ENCODE measurements at regions not wholly inside any gene's neighbourhood (a gene's known extent, or its start where the extent isn't known, plus 50 kb on each side); places are given as distances from the start of the nearest gene placed in this dataset.

DNA sequence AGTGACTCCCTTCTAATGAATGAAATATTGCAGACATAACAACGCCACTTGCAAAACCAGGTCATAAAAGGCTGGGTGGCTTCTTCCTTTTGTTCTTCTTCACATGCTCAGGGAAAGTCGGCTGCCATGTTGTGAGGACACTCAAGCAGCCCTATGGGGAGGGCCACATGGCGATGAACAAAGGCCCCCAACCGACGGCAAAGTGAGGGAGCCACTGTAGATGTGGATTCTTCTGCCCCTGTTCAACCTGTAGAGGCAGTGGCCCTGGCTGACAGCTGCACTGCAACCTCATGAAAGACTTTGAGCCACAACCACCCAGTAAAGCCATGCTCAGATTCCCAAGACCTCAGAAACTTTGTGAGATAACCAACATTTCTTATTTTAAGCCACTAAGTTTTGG lies 203.5 kb upstream of the TNRC6C start:
- TF ChIP-seq, protein P1, sequence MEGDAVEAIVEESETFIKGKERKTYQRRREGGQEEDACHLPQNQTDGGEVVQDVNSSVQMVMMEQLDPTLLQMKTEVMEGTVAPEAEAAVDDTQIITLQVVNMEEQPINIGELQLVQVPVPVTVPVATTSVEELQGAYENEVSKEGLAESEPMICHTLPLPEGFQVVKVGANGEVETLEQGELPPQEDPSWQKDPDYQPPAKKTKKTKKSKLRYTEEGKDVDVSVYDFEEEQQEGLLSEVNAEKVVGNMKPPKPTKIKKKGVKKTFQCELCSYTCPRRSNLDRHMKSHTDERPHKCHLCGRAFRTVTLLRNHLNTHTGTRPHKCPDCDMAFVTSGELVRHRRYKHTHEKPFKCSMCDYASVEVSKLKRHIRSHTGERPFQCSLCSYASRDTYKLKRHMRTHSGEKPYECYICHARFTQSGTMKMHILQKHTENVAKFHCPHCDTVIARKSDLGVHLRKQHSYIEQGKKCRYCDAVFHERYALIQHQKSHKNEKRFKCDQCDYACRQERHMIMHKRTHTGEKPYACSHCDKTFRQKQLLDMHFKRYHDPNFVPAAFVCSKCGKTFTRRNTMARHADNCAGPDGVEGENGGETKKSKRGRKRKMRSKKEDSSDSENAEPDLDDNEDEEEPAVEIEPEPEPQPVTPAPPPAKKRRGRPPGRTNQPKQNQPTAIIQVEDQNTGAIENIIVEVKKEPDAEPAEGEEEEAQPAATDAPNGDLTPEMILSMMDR (IDR thresholded peaks at IDR 0.05; ENCODE audit: insufficient read depth, low read length, poor library complexity, severe bottlenecking): no peak
- no peak for TF ChIP-seq EZH2phosphoT487 (conservative IDR thresholded peaks at IDR 0.05; ENCODE audit: low read length)
